Gastroesophageal sphincter (tissue), 4 donors: ENCODE measurements at regions not wholly inside any gene's neighbourhood (a gene's known extent, or its start where the extent isn't known, plus 50 kb on each side); places are given as distances from the start of the nearest gene placed in this dataset.

Experiments used
- ATAC-seq: fragments of 150-250 bp; one replicate; pipeline ENCODE4 v1.9.1; 2016; ENCODE audit warnings: mild to moderate bottlenecking, moderate library complexity
- H3K27ac ChIP-seq, 4 donors: fragments of 200-600 bp; sonication (generic) in 3 of 4; 1 replicate in 3 of 4; 2 replicates in 1 of 4; pipeline ENCODE4 v1.5.1; 2016 to 2019
- H3K27me3 ChIP-seq: fragments of 200-600 bp; sonication (generic); one replicate; pipeline ENCODE4 v1.5.1; 2019
- H3K36me3 ChIP-seq, 2 donors: fragments of 200-600 bp; sonication (generic); one replicate each; pipeline ENCODE4 v1.5.1; 2019; ENCODE audit warnings: control low read depth in 1 of 2
- H3K4me1 ChIP-seq, 3 donors: fragments of 200-600 bp; sonication (generic); 1 replicate in 2 of 3; 2 replicates in 1 of 3; pipeline ENCODE4 v1.5.1; 2016 to 2019; ENCODE audit warnings: control low read depth in 2 of 3
- H3K4me3 ChIP-seq, 2 donors: fragments of 200-600 bp; sonication (generic); one replicate each; pipeline ENCODE4 v1.5.1; 2019; ENCODE audit warnings: mild to moderate bottlenecking in 1 of 2, moderate library complexity in 1 of 2
- H3K9me3 ChIP-seq, 3 donors: fragments of 200-600 bp; sonication (generic); one replicate each; pipeline ENCODE4 v1.5.1; 2017 to 2019; ENCODE audit warnings: control low read depth in 2 of 3
- CTCF ChIP-seq, 4 experiments: fragments of 200-600 bp in 2 of 4; fragments of 450-650 bp in 2 of 4; sonication (generic) in 1 of 4; IDR thresholded peaks; one replicate each; pipeline ENCODE4 v1.5.1; 2017 to 2019; ENCODE audit warnings: antibody characterized with exemption in 4 of 4, mild to moderate bottlenecking in 2 of 4, moderate library complexity in 2 of 4
- EP300 ChIP-seq: sonication (generic); formaldehyde crosslinking; IDR thresholded peaks from one replicate; pipeline ENCODE4 v1.6.1; 2017; ENCODE audit warnings: antibody characterized with exemption, mild to moderate bottlenecking
- POLR2A ChIP-seq, 2 donors: fragments of 450-650 bp; IDR thresholded peaks; one replicate each; pipeline ENCODE4 v1.6.1; 2017; ENCODE audit warnings: antibody characterized with exemption in 2 of 2, mild to moderate bottlenecking in 2 of 2, moderate library complexity in 1 of 2
- POLR2AphosphoS5 ChIP-seq: sonication (generic); formaldehyde crosslinking; IDR thresholded peaks from one replicate; pipeline ENCODE4 v1.6.1; 2017; ENCODE audit warnings: antibody characterized with exemption
- WGBS, 2 donors: methylation state at CpG; one replicate each; pipeline ENCODE4 v1.1.5; 2018; ENCODE audit warnings: low coverage in 1 of 2; 5-methylcytosine and 5-hydroxymethylcytosine counted together

GRCh38 chr2:200750323-200750910 is 61.3 kb upstream of the BZW1 start:
- 68 to 73% methylated on average over 5 to 6 of the region's 6 CpGs for WGBS, 2 donors
- no peaks in the 10 kb centered on the region for H3K9me3 ChIP-seq
- no peak overlapping the region for H3K27ac ChIP-seq
- H3K4me1 ChIP-seq, result no peaks in the 10 kb centered on the region
- no peak overlapping the region for H3K4me3 ChIP-seq
- H3K36me3 ChIP-seq, result no peaks in the 10 kb centered on the region
- peaks cover 15% of the 10 kb centered on the region for H3K27me3 ChIP-seq
- no peak for TF ChIP-seq POLR2AphosphoS5
- no peak for TF ChIP-seq EP300
- TF ChIP-seq POLR2A (IDR thresholded peaks at IDR 0.05), result no peak
- TF ChIP-seq CTCF (IDR thresholded peaks at IDR 0.05), result no peak
- ATAC-seq, result no peak

GRCh38 chr2:200751786-200752185 is 59.9 kb upstream of the BZW1 start:
- ATAC-seq, result no peak
- Histone ChIP-seq H3K27me3 (peaks cover 18% of the 10 kb centered on the region), H3K36me3 (no peaks in the 10 kb centered on the region), H3K27ac (no peak overlapping the region), H3K4me1 (no peaks in the 10 kb centered on the region), H3K9me3 (no peaks in the 10 kb centered on the region), H3K4me3 (no peak overlapping the region)
- no peak for TF ChIP-seq EP300
- no peak for TF ChIP-seq POLR2AphosphoS5
- no peak for TF ChIP-seq POLR2A (IDR thresholded peaks at IDR 0.05)
- no peak for TF ChIP-seq CTCF (IDR thresholded peaks at IDR 0.05)
- 40 to 81% methylated on average over 1 to 2 of the region's 2 CpGs for WGBS, 2 donors

- no peaks in the 10 kb centered on the region for H3K9me3 ChIP-seq
- H3K27ac ChIP-seq, result no peak overlapping the region
- peaks cover 23% of the 10 kb centered on the region for H3K27me3 ChIP-seq
- H3K4me3 ChIP-seq, result no peak overlapping the region
- TF ChIP-seq POLR2A (IDR thresholded peaks at IDR 0.05) (no peak), CTCF (IDR thresholded peaks at IDR 0.05) (no peak), POLR2AphosphoS5 (no peak), EP300 (no peak)
- H3K36me3 ChIP-seq, result no peaks in the 10 kb centered on the region
- H3K4me1 ChIP-seq, result no peaks in the 10 kb centered on the region
- WGBS, 2 donors, result 88 to 93% methylated on average over 2 of the region's 2 CpGs
- no peak for ATAC-seq
Observed at GRCh38 chr2:200752332-200752731, 59.4 kb upstream of the BZW1 start.

- WGBS, 2 donors, result 64 to 100% methylated on average over 1 of the region's 1 CpG
- ATAC-seq, result no peak
Observed at GRCh38 chr2:200752835-200753234, 58.9 kb upstream of the BZW1 start.

More at GRCh38 chr2:200752835-200753234, 58.9 kb upstream of the BZW1 start:
- no peak for TF ChIP-seq POLR2A (IDR thresholded peaks at IDR 0.05)
- TF ChIP-seq CTCF (IDR thresholded peaks at IDR 0.05), result no peak
- TF ChIP-seq EP300, result no peak
- TF ChIP-seq POLR2AphosphoS5, result no peak
- H3K4me1 ChIP-seq, result no peaks in the 10 kb centered on the region
- no peaks in the 10 kb centered on the region for H3K36me3 ChIP-seq
- H3K27ac ChIP-seq, result no peak overlapping the region
- H3K27me3 ChIP-seq, result peaks cover 26% of the 10 kb centered on the region
- no peak overlapping the region for H3K4me3 ChIP-seq
- H3K9me3 ChIP-seq, result no peaks in the 10 kb centered on the region
